ENCODE measurements at regions not wholly inside any gene's neighbourhood (a gene's known extent, or its start where the extent isn't known, plus 50 kb on each side); places are given as distances from the start of the nearest gene placed in this dataset.
"Not testable (repeated sequence)": the region's sequence is repeated elsewhere in the genome, so short reads cannot be mapped to it uniquely, and the experiment has no call there.

GRCh38 chrX:96551322-96551872 is 133.2 kb upstream of the DIAPH2 start:
- Histone ChIP-seq H3K4me1 (no peaks in the 10 kb centered on the region), H3K27me3 (no peaks in the 10 kb centered on the region), H3K4me3 (ENCODE audit: low read depth, low read length) (no peak overlapping the region), H3K36me3 (no peaks in the 10 kb centered on the region), H3K9me3 (no peaks in the 10 kb centered on the region)
- no peak for TF ChIP-seq CTCF (IDR thresholded peaks at IDR 0.05; ENCODE audit: low read depth, low read length)
- DNase-seq: no peak

GRCh38 chrX:96556886-96557285 is 127.8 kb upstream of the DIAPH2 start:
- no peak for DNase-seq
- Histone ChIP-seq H3K9me3 (no peaks in the 10 kb centered on the region), H3K4me1 (no peaks in the 10 kb centered on the region), H3K4me3 (ENCODE audit: low read depth, low read length) (no peak overlapping the region), H3K27me3 (no peaks in the 10 kb centered on the region), H3K36me3 (no peaks in the 10 kb centered on the region)
- no peak for TF ChIP-seq CTCF (IDR thresholded peaks at IDR 0.05; ENCODE audit: low read depth, low read length)

GRCh38 chrX:96561129-96561528 is 123.5 kb upstream of the DIAPH2 start:
- not testable (repeated sequence) for DNase-seq; H3K9me3 ChIP-seq; H3K27me3 ChIP-seq; H3K4me1 ChIP-seq; H3K36me3 ChIP-seq; H3K4me3 ChIP-seq (ENCODE audit: low read depth, low read length)

GRCh38 chrX:96563646-96564045 is 121.0 kb upstream of the DIAPH2 start:
- no peak for TF ChIP-seq CTCF (IDR thresholded peaks at IDR 0.05; ENCODE audit: low read depth, low read length)
- no peaks in the 10 kb centered on the region for H3K36me3 ChIP-seq
- no peaks in the 10 kb centered on the region for H3K4me1 ChIP-seq
- DNase-seq: no peak
- H3K4me3 ChIP-seq (ENCODE audit: low read depth, low read length): no peak overlapping the region
- H3K27me3 ChIP-seq: no peaks in the 10 kb centered on the region
- H3K9me3 ChIP-seq: no peaks in the 10 kb centered on the region

GRCh38 chrX:96564595-96564994 is 120.0 kb upstream of the DIAPH2 start:
- Histone ChIP-seq H3K9me3 (no peaks in the 10 kb centered on the region), H3K4me3 (ENCODE audit: low read depth, low read length) (no peak overlapping the region), H3K4me1 (no peaks in the 10 kb centered on the region), H3K27me3 (no peaks in the 10 kb centered on the region), H3K36me3 (no peaks in the 10 kb centered on the region)
- DNase-seq: no peak
- TF ChIP-seq CTCF (IDR thresholded peaks at IDR 0.05; ENCODE audit: low read depth, low read length): no peak

- H3K4me3 ChIP-seq (ENCODE audit: low read depth, low read length): no peak overlapping the region
- no peaks in the 10 kb centered on the region for H3K36me3 ChIP-seq
- no peaks in the 10 kb centered on the region for H3K27me3 ChIP-seq
- no peak for DNase-seq
- no peaks in the 10 kb centered on the region for H3K9me3 ChIP-seq
- H3K4me1 ChIP-seq: no peaks in the 10 kb centered on the region
- TF ChIP-seq CTCF (IDR thresholded peaks at IDR 0.05; ENCODE audit: low read depth, low read length): no peak
These were observed 117.8 kb upstream of the DIAPH2 start for GRCh38 chrX:96566878-96567277.

- no peak for TF ChIP-seq CTCF (IDR thresholded peaks at IDR 0.05; ENCODE audit: low read depth, low read length)
- no peak for DNase-seq
- Histone ChIP-seq H3K36me3 (no peaks in the 10 kb centered on the region), H3K27me3 (no peaks in the 10 kb centered on the region), H3K9me3 (no peaks in the 10 kb centered on the region), H3K4me1 (no peaks in the 10 kb centered on the region), H3K4me3 (ENCODE audit: low read depth, low read length) (no peak overlapping the region)
These were observed 116.6 kb upstream of the DIAPH2 start for GRCh38 chrX:96568071-96568470.
